Body of pancreas (tissue), 4 donors: ENCODE measurements at regions not wholly inside any gene's neighbourhood (a gene's known extent, or its start where the extent isn't known, plus 50 kb on each side); places are given as distances from the start of the nearest gene placed in this dataset.

Experiments
- ATAC-seq: fragments of 150-250 bp; one replicate; pipeline ENCODE4 v1.9.1; 2016
- DNase-seq, 4 donors: peaks; one replicate each; pipeline ENCODE4 v3.0.0-alpha.2; 2019
- H3K27ac ChIP-seq, 4 donors: fragments of 200-600 bp; sonication (generic); 1 replicate in 3 of 4; 2 replicates in 1 of 4; pipeline versions ENCODE4 v1.5.1 to v1.6.1; 2016 to 2019; ENCODE audit warnings: mild to moderate bottlenecking in 1 of 4, mixed read lengths in 1 of 4, moderate library complexity in 1 of 4
- H3K27me3 ChIP-seq, 2 donors: fragments of 200-600 bp; sonication (generic); one replicate each; pipeline ENCODE4 v1.6.0; 2016; ENCODE audit warnings: mild to moderate bottlenecking in 1 of 2
- H3K36me3 ChIP-seq, 2 donors: fragments of 200-600 bp; sonication (generic); replicated peaks in 1 of 2; 2 replicates each; pipeline ENCODE4 v1.5.1; 2016; ENCODE audit warnings: low read depth in 2 of 2; ENCODE audit not compliant: insufficient read depth in 1 of 2
- H3K4me1 ChIP-seq: fragments of 200-600 bp; sonication (generic); one replicate; pipeline ENCODE4 v1.6.0; 2016
- H3K4me3 ChIP-seq, 2 donors: fragments of 200-600 bp; sonication (generic); 1 replicate in 1 of 2; 2 replicates in 1 of 2; pipeline ENCODE4 v1.5.1; 2016 to 2019
- H3K9me3 ChIP-seq, 3 donors: fragments of 200-600 bp; sonication (generic); 1 replicate in 2 of 3; 2 replicates in 1 of 3; pipeline ENCODE4 v1.5.1; 2016
- CTCF ChIP-seq, 7 experiments: fragments of 450-650 bp in 4 of 7; fragments of 200-600 bp in 3 of 7; sonication (generic) in 3 of 7; IDR thresholded peaks; one replicate each; pipeline ENCODE4 v1.5.1; 2016 to 2019; ENCODE audit warnings: antibody characterized with exemption in 7 of 7
- POLR2A ChIP-seq, 3 donors: fragments of 450-650 bp; IDR thresholded peaks; one replicate each; pipeline ENCODE4 v1.6.1; 2016; ENCODE audit warnings: antibody characterized with exemption in 3 of 3, mild to moderate bottlenecking in 2 of 3
- WGBS, 2 donors: methylation state at CpG; one replicate each; pipeline ENCODE4 v1.1.5; 2017; 5-methylcytosine and 5-hydroxymethylcytosine counted together
- intact Hi-C: fragments of 100-400 bp; cut with DNase I; formaldehyde crosslinking; loops from one replicate; pipeline ENCODE4 v1.15.1; 2023

GRCh38 chr10:117442521-117442920 is 67.3 kb upstream of the PDZD8 start:
- H3K9me3 ChIP-seq, result no peaks in the 10 kb centered on the region
- H3K36me3 ChIP-seq, result no peaks in the 10 kb centered on the region
- TF ChIP-seq CTCF (IDR thresholded peaks at IDR 0.05) (no peak), POLR2A (IDR thresholded peaks at IDR 0.05) (no peak)
- 56 to 74% methylated on average over 5 to 6 of the region's 6 CpGs for WGBS, 2 donors
- no peaks in the 10 kb centered on the region for H3K27me3 ChIP-seq
- no peaks in the 10 kb centered on the region for H3K4me1 ChIP-seq
- no peak overlapping the region for H3K4me3 ChIP-seq
- intact Hi-C loops, result no loop called here
- ATAC-seq, result no peak
- DNase-seq, result no peak
- no peak overlapping the region for H3K27ac ChIP-seq

GRCh38 chr10:117441812-117442443 is 66.7 kb upstream of the PDZD8 start:
- no peaks in the 10 kb centered on the region for H3K27me3 ChIP-seq
- TF ChIP-seq POLR2A (IDR thresholded peaks at IDR 0.05), result no peak
- H3K36me3 ChIP-seq, result no peaks in the 10 kb centered on the region
- H3K27ac ChIP-seq, result no peak overlapping the region
- no peak overlapping the region for H3K4me3 ChIP-seq
- DNase-seq, result peak in 1 of 4 donors; percentile 13
- H3K4me1 ChIP-seq, result no peaks in the 10 kb centered on the region
- intact Hi-C loops, result no loop called here
- no peaks in the 10 kb centered on the region for H3K9me3 ChIP-seq
- WGBS, 2 donors, result 47 to 70% methylated on average over 3 to 6 of the region's 6 CpGs
- no peak for ATAC-seq

GRCh38 chr10:117441361-117441760 is 66.1 kb upstream of the PDZD8 start:
- H3K4me3 ChIP-seq, result no peak overlapping the region
- TF ChIP-seq CTCF (IDR thresholded peaks at IDR 0.05) (no peak), POLR2A (IDR thresholded peaks at IDR 0.05) (no peak)
- ATAC-seq (no peak), DNase-seq (no peak)
- no peaks in the 10 kb centered on the region for H3K4me1 ChIP-seq
- 73 to 88% methylated on average over 6 of the region's 6 CpGs for WGBS, 2 donors
- H3K27me3 ChIP-seq, result no peaks in the 10 kb centered on the region
- no peaks in the 10 kb centered on the region for H3K36me3 ChIP-seq
- no peaks in the 10 kb centered on the region for H3K9me3 ChIP-seq
- no peak overlapping the region for H3K27ac ChIP-seq
- intact Hi-C loops, result no loop called here

GRCh38 chr10:117439243-117439912 is 64.1 kb upstream of the PDZD8 start:
- no peaks in the 10 kb centered on the region for H3K9me3 ChIP-seq
- TF ChIP-seq POLR2A (IDR thresholded peaks at IDR 0.05), result no peak
- no peak for TF ChIP-seq CTCF (IDR thresholded peaks at IDR 0.05)
- H3K4me3 ChIP-seq, result no peak overlapping the region
- DNase-seq, result peak in 2 of 4 donors; percentile 27 to 39
- intact Hi-C loops, result no loop called here
- 29% methylated on average over 4 of the region's 4 CpGs for WGBS, 2 donors
- ATAC-seq, result no peak
- no peaks in the 10 kb centered on the region for H3K4me1 ChIP-seq
- no peaks in the 10 kb centered on the region for H3K27me3 ChIP-seq
- no peaks in the 10 kb centered on the region for H3K36me3 ChIP-seq
- H3K27ac ChIP-seq, result no peak overlapping the region

GRCh38 chr10:117432866-117433265 is 57.6 kb upstream of the PDZD8 start:
- H3K36me3 ChIP-seq, result no peaks in the 10 kb centered on the region
- WGBS, 2 donors, result 61 to 63% methylated on average over 4 of the region's 4 CpGs
- no peak for TF ChIP-seq POLR2A (IDR thresholded peaks at IDR 0.05)
- TF ChIP-seq CTCF (IDR thresholded peaks at IDR 0.05), result no peak
- ATAC-seq (no peak), DNase-seq (no peak)
- no peaks in the 10 kb centered on the region for H3K9me3 ChIP-seq
- H3K4me3 ChIP-seq, result no peak overlapping the region
- no peaks in the 10 kb centered on the region for H3K4me1 ChIP-seq
- H3K27ac ChIP-seq, result no peak overlapping the region
- H3K27me3 ChIP-seq, result no peaks in the 10 kb centered on the region
- intact Hi-C loops, result no loop called here
